Lung (tissue), 11 donors: ENCODE measurements at regions not wholly inside any gene's neighbourhood (a gene's known extent, or its start where the extent isn't known, plus 50 kb on each side); places are given as distances from the start of the nearest gene placed in this dataset.

Source experiments
- ATAC-seq: fragments of 200-7000 bp; cut with Tn5 transposase; one replicate; pipeline ENCODE4 v1.9.1; 2020; ENCODE audit warnings: moderate number of reproducible peaks; ENCODE audit not compliant: insufficient read depth, low FRiP score
- DNase-seq, 3 donors: peaks; one replicate each; pipeline ENCODE4 v3.0.0-alpha.2; 2013 to 2017
- H3K27ac ChIP-seq, 2 donors: one replicate each; pipeline ENCODE4 v1.5.1; 2013; ENCODE audit warnings: mild to moderate bottlenecking in 2 of 2, moderate library complexity in 2 of 2, control low read depth in 1 of 2, inconsistent platforms in 1 of 2, low read depth in 1 of 2, low read length in 1 of 2
- H3K27me3 ChIP-seq, 3 donors: one replicate each; pipeline ENCODE4 v1.5.1; 2013; ENCODE audit warnings: low read length in 2 of 3; ENCODE audit not compliant: control insufficient read depth in 3 of 3, insufficient read depth in 3 of 3
- H3K36me3 ChIP-seq, 4 donors: one replicate each; pipeline ENCODE4 v1.5.1; 2013; ENCODE audit warnings: low read length in 4 of 4, mild to moderate bottlenecking in 1 of 4, moderate library complexity in 1 of 4; ENCODE audit not compliant: control insufficient read depth in 4 of 4, insufficient read depth in 4 of 4
- H3K4me1 ChIP-seq, 5 donors: one replicate each; pipeline ENCODE4 v1.5.1; 2013; ENCODE audit warnings: low read length in 5 of 5, mild to moderate bottlenecking in 2 of 5, moderate library complexity in 1 of 5; ENCODE audit not compliant: control insufficient read depth in 5 of 5, insufficient read depth in 5 of 5
- H3K4me3 ChIP-seq: one replicate; pipeline ENCODE4 v1.5.1; 2013; ENCODE audit warnings: mild to moderate bottlenecking, control low read depth, moderate library complexity
- H3K9ac ChIP-seq, 2 donors: one replicate each; pipeline ENCODE4 v1.5.1; 2013; ENCODE audit warnings: low read length in 2 of 2, control low read depth in 1 of 2; ENCODE audit not compliant: insufficient read depth in 1 of 2
- H3K9me3 ChIP-seq, 4 donors: one replicate each; pipeline ENCODE4 v1.5.1; 2013; ENCODE audit warnings: low read length in 3 of 4, mild to moderate bottlenecking in 1 of 4, moderate library complexity in 1 of 4; ENCODE audit not compliant: control insufficient read depth in 4 of 4, insufficient read depth in 3 of 4
- CTCF ChIP-seq: IDR thresholded peaks from 2 replicates; pipeline ENCODE4 v1.5.1; 2012; ENCODE audit warnings: mild to moderate bottlenecking; ENCODE audit errors: control extremely low read depth, extremely low read depth
- WGBS, 2 donors: extraction: QIAGEN DNeasy Blood & Tissue Kit; methylation state at CpG; one replicate each; pipeline ENCODE4 v1.1.7; 2013; 5-methylcytosine and 5-hydroxymethylcytosine counted together
- donor health status: control.
- donor health status: control.
- donor health status: Bipolar disorder and iron deficiency.
- donor health status: healthy.
- donor health status: DM: yes; HTN: yes; CAD: no.

- H3K36me3 ChIP-seq: no peaks in the 10 kb centered on the region
- H3K4me3 ChIP-seq: no peak overlapping the region
- 86 to 97% methylated on average over 1 of the region's 1 CpG for WGBS, 2 donors
- no peak for TF ChIP-seq CTCF
- ATAC-seq (no peak), DNase-seq (no peak)
- H3K27me3 ChIP-seq: no peaks in the 10 kb centered on the region
- no peak overlapping the region for H3K27ac ChIP-seq
- H3K9ac ChIP-seq: no peak overlapping the region
- H3K9me3 ChIP-seq: no peaks in the 10 kb centered on the region
- H3K4me1 ChIP-seq: peaks cover 0 to 4% (median 0%) of the 10 kb centered on the region in 5 donors
Measured at GRCh38 chr4:156103311-156103710, 149.6 kb upstream of the CTSO start.

- no peak overlapping the region for H3K9ac ChIP-seq
- no peaks in the 10 kb centered on the region for H3K27me3 ChIP-seq
- H3K9me3 ChIP-seq: no peaks in the 10 kb centered on the region
- DNase-seq (no peak), ATAC-seq (no peak)
- no peak overlapping the region for H3K4me3 ChIP-seq
- no peak overlapping the region for H3K27ac ChIP-seq
- TF ChIP-seq CTCF: no peak
- H3K36me3 ChIP-seq: no peaks in the 10 kb centered on the region
- H3K4me1 ChIP-seq: peaks cover 0 to 4% (median 0%) of the 10 kb centered on the region in 5 donors
Measured at GRCh38 chr4:156102411-156102810, 148.7 kb upstream of the CTSO start.

GRCh38 chr4:156101571-156101970, 147.9 kb upstream of the CTSO start:
- DNase-seq: peak in 2 of 3 donors; percentile 54 to 63

More at GRCh38 chr4:156101571-156101970, 147.9 kb upstream of the CTSO start:
- Histone ChIP-seq H3K9me3 (no peaks in the 10 kb centered on the region), H3K4me3 (no peak overlapping the region), H3K27ac (no peak overlapping the region), H3K27me3 (no peaks in the 10 kb centered on the region), H3K4me1 (peaks cover 0 to 4% (median 0%) of the 10 kb centered on the region in 5 donors), H3K9ac (no peak overlapping the region), H3K36me3 (no peaks in the 10 kb centered on the region)
- TF ChIP-seq CTCF: no peak
- no peak for ATAC-seq
- WGBS, 2 donors: 70 to 78% methylated on average over 1 of the region's 1 CpG
